H9 (cell line): ENCODE measurements at regions not wholly inside any gene's neighbourhood (a gene's known extent, or its start where the extent isn't known, plus 50 kb on each side); places are given as distances from the start of the nearest gene placed in this dataset.

Experiments
- DNase-seq: peaks from one replicate; pipeline ENCODE4 v3.0.0-alpha.2; 2017
- H2AFZ ChIP-seq: one replicate; pipeline ENCODE4 v1.6.1; 2013; ENCODE audit warnings: mild to moderate bottlenecking, low read length, control low read depth, moderate library complexity
- H2AK5ac ChIP-seq: 2 replicates; pipeline ENCODE4 v1.6.1; 2013; ENCODE audit warnings: low read length, control low read depth, mixed read lengths; ENCODE audit not compliant: insufficient read length
- H2BK120ac ChIP-seq: one replicate; pipeline ENCODE4 v1.6.1; 2013; ENCODE audit warnings: low read depth, mild to moderate bottlenecking, low read length, control low read depth, inconsistent platforms; ENCODE audit not compliant: poor library complexity, severe bottlenecking
- H2BK12ac ChIP-seq: 2 replicates; pipeline ENCODE4 v1.6.1; 2013; ENCODE audit warnings: low read length, control low read depth, mixed read lengths, low read depth; ENCODE audit not compliant: insufficient read length
- H2BK15ac ChIP-seq: 2 replicates; pipeline ENCODE4 v1.6.1; 2013; ENCODE audit warnings: low read depth, low read length, control low read depth
- H2BK20ac ChIP-seq: one replicate; pipeline ENCODE4 v1.6.1; 2013; ENCODE audit warnings: low read depth, mild to moderate bottlenecking, low read length, control low read depth, inconsistent platforms; ENCODE audit not compliant: poor library complexity, severe bottlenecking
- H2BK5ac ChIP-seq: 2 replicates; pipeline ENCODE4 v1.6.1; 2013; ENCODE audit warnings: low read length, control low read depth, mixed read lengths; ENCODE audit not compliant: insufficient read length
- H3K14ac ChIP-seq: 2 replicates; pipeline ENCODE4 v1.6.1; 2013; ENCODE audit warnings: low read length, control low read depth; ENCODE audit not compliant: insufficient read depth
- H3K18ac ChIP-seq: 2 replicates; pipeline ENCODE4 v1.6.1; 2013; ENCODE audit warnings: low read depth, mild to moderate bottlenecking, mixed read lengths, low read length, control low read depth; ENCODE audit not compliant: insufficient read length
- H3K23ac ChIP-seq: 2 replicates; pipeline ENCODE4 v1.6.1; 2013; ENCODE audit warnings: low read length, control low read depth, mixed read lengths, low read depth; ENCODE audit not compliant: insufficient read length
- H3K23me2 ChIP-seq: 2 replicates; pipeline ENCODE4 v1.6.1; 2013; ENCODE audit warnings: low read depth, mild to moderate bottlenecking, mixed read lengths, low read length, control low read depth; ENCODE audit not compliant: insufficient read length, poor library complexity, severe bottlenecking
- H3K27ac ChIP-seq: 2 replicates; pipeline ENCODE4 v1.5.1; 2013; ENCODE audit warnings: low read length, control low read depth, mixed read lengths, low read depth; ENCODE audit not compliant: insufficient read length
- H3K27me3 ChIP-seq: 2 replicates; pipeline ENCODE4 v1.6.1; 2013; ENCODE audit warnings: low read length, control low read depth, inconsistent platforms; ENCODE audit not compliant: insufficient read depth
- H3K4ac ChIP-seq: 2 replicates; pipeline ENCODE4 v1.6.1; 2013; ENCODE audit warnings: low read depth, mild to moderate bottlenecking, control low read depth, inconsistent platforms, low read length, moderate library complexity
- H3K4me1 ChIP-seq: 2 replicates; pipeline ENCODE4 v1.6.1; 2013; ENCODE audit warnings: low read length, control low read depth, inconsistent platforms; ENCODE audit not compliant: insufficient read depth
- H3K4me2 ChIP-seq: 2 replicates; pipeline ENCODE4 v1.6.1; 2013; ENCODE audit warnings: low read length, control low read depth, mixed read lengths; ENCODE audit not compliant: insufficient read length, insufficient read depth
- H3K56ac ChIP-seq: 2 replicates; pipeline ENCODE4 v1.6.1; 2013; ENCODE audit warnings: low read depth, mild to moderate bottlenecking, mixed read lengths, low read length, control low read depth; ENCODE audit not compliant: insufficient read length
- H3K79me1 ChIP-seq: 2 replicates; pipeline ENCODE4 v1.6.1; 2013; ENCODE audit warnings: low read depth, mild to moderate bottlenecking, moderate library complexity, low read length, control low read depth, inconsistent platforms; ENCODE audit not compliant: insufficient read depth, poor library complexity, severe bottlenecking
- H3K79me2 ChIP-seq: 2 replicates; pipeline ENCODE4 v1.6.1; 2013; ENCODE audit warnings: low read length, control low read depth, inconsistent platforms; ENCODE audit not compliant: insufficient read depth
- H3K9ac ChIP-seq: 2 replicates; pipeline ENCODE4 v1.6.1; 2013; ENCODE audit warnings: low read length, control low read depth, mixed read lengths; ENCODE audit not compliant: insufficient read length; ENCODE audit errors: extremely low read depth
- H3K9me3 ChIP-seq: one replicate; pipeline ENCODE4 v1.6.1; 2013; ENCODE audit warnings: low read depth, low read length, inconsistent platforms; ENCODE audit not compliant: control insufficient read depth
- H3T11ph ChIP-seq: one replicate; pipeline ENCODE4 v1.6.1; 2013; ENCODE audit warnings: mild to moderate bottlenecking, low read length, control low read depth, inconsistent platforms
- H4K20me1 ChIP-seq: one replicate; pipeline ENCODE4 v1.6.1; 2013; ENCODE audit not compliant: control insufficient read depth, insufficient read length, insufficient read depth
- H4K5ac ChIP-seq: 2 replicates; pipeline ENCODE4 v1.6.1; 2013; ENCODE audit warnings: low read depth, mild to moderate bottlenecking, mixed read lengths, low read length, control low read depth; ENCODE audit not compliant: insufficient read length
- H4K8ac ChIP-seq: replicated peaks from 2 replicates; pipeline ENCODE4 v1.6.1; 2013; ENCODE audit warnings: low read length, control low read depth, mixed read lengths, low read depth; ENCODE audit not compliant: insufficient read length
- H4K91ac ChIP-seq: 2 replicates; pipeline ENCODE4 v1.6.1; 2013; ENCODE audit warnings: low read depth, mild to moderate bottlenecking, moderate library complexity, mixed read lengths, low read length, control low read depth; ENCODE audit not compliant: insufficient read length
- H3K27ac Mint-ChIP-seq, 3 experiments: 2 replicates in 2 of 3; 3 replicates in 1 of 3; pipeline ENCODE4 v1.8.0; 2020 to 2021; ENCODE audit warnings: mixed read lengths in 3 of 3, mild to moderate bottlenecking in 1 of 3, moderate library complexity in 1 of 3
- H3K27me3 Mint-ChIP-seq: 2 replicates; pipeline ENCODE4 v1.8.0; 2021; ENCODE audit warnings: low read depth, mild to moderate bottlenecking, moderate library complexity, mixed read lengths
- H3K36me3 Mint-ChIP-seq, 3 experiments: 2 replicates in 2 of 3; 3 replicates in 1 of 3; pipeline ENCODE4 v1.8.0; 2020 to 2021; ENCODE audit warnings: low read depth in 3 of 3, mixed read lengths in 3 of 3; ENCODE audit not compliant: insufficient read depth in 1 of 3
- H3K4me1 Mint-ChIP-seq, 2 experiments: 2 replicates each; pipeline ENCODE4 v1.8.0; 2020; ENCODE audit warnings: mixed read lengths in 2 of 2
- H3K4me3 Mint-ChIP-seq, 2 experiments: 2 replicates in 1 of 2; 3 replicates in 1 of 2; pipeline ENCODE4 v1.8.0; 2020 to 2021; ENCODE audit warnings: mild to moderate bottlenecking in 2 of 2, mixed read lengths in 2 of 2, moderate library complexity in 1 of 2
- H3K9me3 Mint-ChIP-seq, 2 experiments: 2 replicates in 1 of 2; 3 replicates in 1 of 2; pipeline ENCODE4 v1.8.0; 2020; ENCODE audit warnings: mild to moderate bottlenecking in 2 of 2, mixed read lengths in 2 of 2, moderate library complexity in 1 of 2
- CTCF ChIP-seq: fragments of 200-600 bp; sonication (generic); conservative IDR thresholded peaks from 3 replicates; pipeline ENCODE4 v1.8.0; 2021; ENCODE audit warnings: antibody characterized with exemption, mild to moderate bottlenecking

- no peak overlapping the region for H3K4me3 Mint-ChIP-seq
- no peak overlapping the region for H3K56ac ChIP-seq
- H4K20me1 ChIP-seq, result no peaks in the 10 kb centered on the region
- TF ChIP-seq CTCF, result peak; percentile 71
- no peak overlapping the region for H2BK20ac ChIP-seq
- H3K36me3 Mint-ChIP-seq, result peaks cover 0 to 17% (median 5%) of the 10 kb centered on the region in 3 experiments; a peak in 4 of 7 replicates
- no peaks in the 10 kb centered on the region for H3K27me3 ChIP-seq
- no peaks in the 10 kb centered on the region; the same call in 1 of the 2 replicates for H3K4me1 ChIP-seq
- no peak for DNase-seq
- H3K79me2 ChIP-seq, result no peaks in the 10 kb centered on the region
- no peak overlapping the region for H4K8ac ChIP-seq
- no peak overlapping the region for H2BK5ac ChIP-seq
- H2AK5ac ChIP-seq, result no peak overlapping the region
- H3K9me3 ChIP-seq, result no peaks in the 10 kb centered on the region
- H4K91ac ChIP-seq, result no peak overlapping the region
- H3K9ac ChIP-seq, result no peak overlapping the region
- H4K5ac ChIP-seq, result no peak overlapping the region
- no peak overlapping the region for H2BK12ac ChIP-seq
- no peak overlapping the region for H3K4ac ChIP-seq
- no peak overlapping the region for H2BK15ac ChIP-seq
- no peak overlapping the region for H3K4me2 ChIP-seq
- no peak overlapping the region for H3K27ac ChIP-seq
- no peak overlapping the region for H3T11ph ChIP-seq
- H3K23ac ChIP-seq, result no peak overlapping the region
- no peaks in the 10 kb centered on the region for H3K27me3 Mint-ChIP-seq
- H3K27ac Mint-ChIP-seq, result no peak overlapping the region
- no peak overlapping the region for H2AFZ ChIP-seq
- H3K9me3 Mint-ChIP-seq, result peaks cover 12 to 15% of the 10 kb centered on the region in 2 experiments
- H3K14ac ChIP-seq, result no peak overlapping the region
- no peaks in the 10 kb centered on the region for H3K79me1 ChIP-seq
- H3K23me2 ChIP-seq, result no peaks in the 10 kb centered on the region
- H2BK120ac ChIP-seq, result no peak overlapping the region
- H3K18ac ChIP-seq, result no peak overlapping the region
- peaks cover 9 to 12% of the 10 kb centered on the region in 2 experiments for H3K4me1 Mint-ChIP-seq
Observed at GRCh38 chr4:167290678-167291077, 56.4 kb upstream of the SPOCK3 start.
